HG03565 (cell line): ENCODE measurements at regions not wholly inside any gene's neighbourhood (a gene's known extent, or its start where the extent isn't known, plus 50 kb on each side); places are given as distances from the start of the nearest gene placed in this dataset.
"Not testable (repeated sequence)": the region's sequence is repeated elsewhere in the genome, so short reads cannot be mapped to it uniquely, and the experiment has no call there.

Experiments
- ATAC-seq: cut with Tn5 transposase; IDR thresholded peaks from one replicate; pipeline ENCODE4 v1.9.1; 2021; ENCODE audit warnings: mild to moderate bottlenecking, moderate library complexity; ENCODE audit not compliant: unreplicated experiment

- no peak for ATAC-seq
These were observed 1126.2 kb downstream of the TYW1 start for GRCh38 chr7:68122801-68123200.

GRCh38 chr7:68125168-68125567 lies 1128.5 kb downstream of the TYW1 start:
- no peak for ATAC-seq

- no peak for ATAC-seq
These were observed 1136.4 kb downstream of the TYW1 start for GRCh38 chr7:68133045-68133444.

GRCh38 chr7:68143345-68143744 lies 1146.7 kb downstream of the TYW1 start:
- ATAC-seq = no peak

GRCh38 chr7:68146983-68147382 lies 1150.3 kb downstream of the TYW1 start:
- no peak for ATAC-seq

GRCh38 chr7:68147614-68148238 lies 1151.1 kb downstream of the TYW1 start:
- no peak for ATAC-seq

GRCh38 chr7:68148440-68148839 lies 1151.8 kb downstream of the TYW1 start:
- ATAC-seq = no peak

- ATAC-seq = no peak
These were observed 1155.6 kb downstream of the TYW1 start for GRCh38 chr7:68152205-68152604.

GRCh38 chr7:68155676-68156075 lies 1159.0 kb downstream of the TYW1 start:
- ATAC-seq = no peak

GRCh38 chr7:68158686-68159295 lies 1162.2 kb downstream of the TYW1 start:
- no peak for ATAC-seq

- no peak for ATAC-seq
These were observed 1166.1 kb downstream of the TYW1 start for GRCh38 chr7:68162712-68163111.

GRCh38 chr7:68166525-68166924 lies 1169.9 kb downstream of the TYW1 start:
- no peak for ATAC-seq

GRCh38 chr7:68173513-68173912 lies 1176.9 kb downstream of the TYW1 start:
- ATAC-seq = no peak

- no peak for ATAC-seq
These were observed 1180.3 kb downstream of the TYW1 start for GRCh38 chr7:68176974-68177373.

GRCh38 chr7:68180761-68181160 lies 1184.1 kb downstream of the TYW1 start:
- ATAC-seq = no peak

GRCh38 chr7:68183176-68183575 lies 1186.5 kb downstream of the TYW1 start:
- no peak for ATAC-seq

- no peak for ATAC-seq
These were observed 1189.2 kb downstream of the TYW1 start for GRCh38 chr7:68185631-68186456.

- ATAC-seq = no peak
These were observed 1190.9 kb downstream of the TYW1 start for GRCh38 chr7:68187532-68187931.

- no peak for ATAC-seq
These were observed 1196.3 kb downstream of the TYW1 start for GRCh38 chr7:68192941-68193340.

GRCh38 chr7:68195642-68196041 lies 1199.0 kb downstream of the TYW1 start:
- not testable (repeated sequence) for ATAC-seq

- no peak for ATAC-seq
These were observed 1203.5 kb downstream of the TYW1 start for GRCh38 chr7:68200051-68200670.

- ATAC-seq = no peak
These were observed 1206.6 kb downstream of the TYW1 start for GRCh38 chr7:68203251-68203650.
